Stimulated activated naive B cell treated with anti-CD40 and anti-IgM and Interleukin-4, amounts not matched to agents 10 μg/mL and 1 μg/mL and 100 μg/mL, for 72 hours (primary cell): ENCODE measurements at regions not wholly inside any gene's neighbourhood (a gene's known extent, or its start where the extent isn't known, plus 50 kb on each side); places are given as distances from the start of the nearest gene placed in this dataset.
A peak's percentile ranks its signal among the peaks of the same experiment; 100 is the strongest.

Source experiments
- ATAC-seq, 2 donors: fragments of 150-1000 bp; cut with Tn5 transposase; replicated peaks; 2 replicates each; pipeline ENCODE4 v1.10.0; 2021; ENCODE audit warnings: moderate library complexity in 1 of 2
- DNase-seq: peaks from one replicate; pipeline ENCODE4 v3.0.0; 2021
- H3K27ac Mint-ChIP-seq: one replicate; pipeline ENCODE4 v1.8.0; 2022; ENCODE audit warnings: mild to moderate bottlenecking, mixed read lengths
- H3K27me3 Mint-ChIP-seq, 2 donors: one replicate each; pipeline ENCODE4 v1.8.0; 2022; ENCODE audit warnings: mixed read lengths in 2 of 2
- H3K36me3 Mint-ChIP-seq, 2 donors: one replicate each; pipeline ENCODE4 v1.8.0; 2022; ENCODE audit warnings: mixed read lengths in 2 of 2, mild to moderate bottlenecking in 1 of 2
- H3K4me1 Mint-ChIP-seq, 2 donors: one replicate each; pipeline ENCODE4 v1.8.0; 2022; ENCODE audit warnings: mixed read lengths in 2 of 2, mild to moderate bottlenecking in 1 of 2
- H3K4me3 Mint-ChIP-seq, 2 donors: one replicate each; pipeline ENCODE4 v1.8.0; 2022; ENCODE audit warnings: mild to moderate bottlenecking in 2 of 2, mixed read lengths in 2 of 2, moderate library complexity in 1 of 2
- H3K9me3 Mint-ChIP-seq, 2 donors: one replicate each; pipeline ENCODE4 v1.8.0; 2022; ENCODE audit warnings: mixed read lengths in 2 of 2, mild to moderate bottlenecking in 1 of 2

DNA sequence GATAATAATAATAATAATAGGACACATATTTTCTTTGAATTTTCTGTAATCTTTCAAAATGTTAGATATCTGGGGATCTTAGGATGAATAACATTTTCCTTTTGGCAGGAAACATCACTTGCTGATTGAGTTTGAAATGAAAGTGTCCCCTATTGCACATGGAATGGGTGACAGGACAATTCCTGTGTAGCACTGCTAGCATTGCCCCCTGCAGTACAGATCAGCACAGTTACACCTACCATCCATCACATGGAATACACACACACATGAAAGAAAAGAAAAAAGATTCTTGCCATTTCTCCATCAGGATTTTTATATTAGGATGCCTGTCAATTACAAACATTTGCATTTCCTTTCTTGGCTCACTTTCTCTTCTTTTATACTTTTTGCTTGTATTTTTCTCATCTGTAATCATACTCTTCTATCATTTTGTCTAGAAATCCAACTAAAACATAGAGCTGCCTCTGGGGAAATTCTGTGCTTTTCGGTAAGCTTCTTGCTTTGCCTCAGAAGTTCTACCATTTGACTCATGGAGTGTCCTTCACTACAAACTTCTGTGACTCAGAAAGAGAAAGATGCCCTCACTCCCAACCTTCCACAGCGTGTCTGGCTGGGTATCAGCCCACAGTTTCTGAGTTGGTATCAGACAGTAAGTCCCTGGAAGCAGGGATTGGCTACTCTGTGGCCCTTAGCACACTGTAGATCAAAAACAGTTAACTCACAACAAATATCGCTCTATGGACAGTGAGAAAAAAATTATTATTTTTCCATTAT is 641.2 kb downstream of the PTPRC start:
- ATAC-seq = peak; percentile 44 to 91
- peaks cover 3 to 5% of the 10 kb centered on the region in 2 donors for H3K36me3 Mint-ChIP-seq
- H3K27me3 Mint-ChIP-seq = no peaks in the 10 kb centered on the region
- no peak overlapping the region for H3K4me3 Mint-ChIP-seq
- H3K27ac Mint-ChIP-seq = no peak overlapping the region
- peak; percentile 14 for DNase-seq
- peaks cover 4 to 6% of the 10 kb centered on the region in 2 donors for H3K9me3 Mint-ChIP-seq
- H3K4me1 Mint-ChIP-seq = peaks cover 15 to 19% of the 10 kb centered on the region in 2 donors

DNA sequence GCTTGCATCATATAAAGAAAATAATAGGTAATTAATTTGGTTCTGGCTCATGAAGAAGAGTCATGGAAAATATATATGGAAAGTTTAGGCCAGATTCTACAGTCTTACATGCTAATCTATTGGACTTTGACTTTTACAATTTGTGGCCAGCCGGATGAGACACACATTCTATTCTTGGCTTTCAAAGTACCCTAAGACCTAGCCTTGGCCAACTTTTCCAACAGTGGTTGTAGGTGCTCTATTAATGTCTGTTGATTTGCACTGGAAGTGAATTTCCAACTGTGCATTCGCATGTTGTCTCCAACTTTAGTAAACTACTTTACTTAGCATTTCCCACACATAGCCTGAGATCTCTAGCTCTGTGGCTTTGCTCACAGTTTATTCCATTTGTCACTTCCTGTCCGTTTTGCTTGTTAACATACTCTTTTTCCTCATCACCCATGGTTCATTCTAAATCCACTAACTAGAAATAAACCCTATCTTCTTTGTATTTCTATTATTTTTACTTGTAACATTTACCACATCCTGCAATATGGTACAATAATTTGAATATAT is 644.0 kb downstream of the PTPRC start:
- ATAC-seq (peak; percentile 33 to 68), DNase-seq (no peak)
- H3K27me3 Mint-ChIP-seq = no peaks in the 10 kb centered on the region
- H3K9me3 Mint-ChIP-seq = peaks cover 0 to 4% of the 10 kb centered on the region in 2 donors
- H3K27ac Mint-ChIP-seq = no peak overlapping the region
- peaks cover 12 to 23% of the 10 kb centered on the region in 2 donors for H3K4me1 Mint-ChIP-seq
- H3K4me3 Mint-ChIP-seq = no peak overlapping the region
- H3K36me3 Mint-ChIP-seq = no peaks in the 10 kb centered on the region

DNA sequence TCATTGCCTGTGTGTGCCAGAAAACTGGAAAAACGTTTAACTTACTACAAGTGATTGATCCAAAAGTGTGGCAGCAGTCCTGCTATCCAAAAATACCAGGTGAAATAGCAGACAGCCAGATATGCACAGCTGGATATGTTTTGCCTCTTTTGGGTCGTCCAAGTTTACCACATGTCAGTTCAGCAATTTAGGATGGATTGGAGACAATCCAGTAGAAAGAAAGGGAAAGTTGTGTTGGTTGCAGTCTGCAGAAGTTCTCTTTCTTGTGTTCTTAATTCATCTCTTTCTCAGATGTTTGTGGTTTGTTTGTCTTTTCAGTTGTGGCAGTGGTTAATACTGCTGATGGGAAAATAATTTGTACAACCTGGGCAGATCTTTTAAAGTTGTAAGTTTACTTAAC is 645.0 kb downstream of the PTPRC start:
- no peak for ATAC-seq
- Mint-ChIP-seq H3K27ac (peak overlapping the region; percentile 9), H3K4me3 (no peak overlapping the region), H3K9me3 (peaks cover 0 to 4% of the 10 kb centered on the region in 2 donors), H3K4me1 (peaks cover 12 to 23% of the 10 kb centered on the region in 2 donors), H3K27me3 (no peaks in the 10 kb centered on the region), H3K36me3 (no peaks in the 10 kb centered on the region)
- no peak for DNase-seq

DNA sequence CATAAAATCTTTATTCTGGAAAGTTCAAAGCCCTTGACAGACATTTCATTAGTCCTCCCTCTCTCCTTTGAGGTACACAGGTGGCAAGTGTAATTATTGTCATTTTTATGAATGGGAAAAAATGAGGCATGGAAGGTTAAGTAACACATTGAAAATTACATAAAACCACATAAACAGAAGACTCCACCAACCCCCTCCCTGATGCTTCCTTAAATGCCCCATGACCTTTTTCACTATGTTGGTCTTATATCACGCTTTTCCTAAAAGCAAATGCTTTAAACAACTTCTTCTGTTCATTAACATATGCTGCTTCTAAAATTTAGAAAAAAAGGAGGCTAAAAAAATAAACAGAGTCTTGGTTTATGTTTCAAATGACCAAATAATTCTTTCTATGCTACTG is 648.4 kb downstream of the PTPRC start:
- no peak for ATAC-seq

DNA sequence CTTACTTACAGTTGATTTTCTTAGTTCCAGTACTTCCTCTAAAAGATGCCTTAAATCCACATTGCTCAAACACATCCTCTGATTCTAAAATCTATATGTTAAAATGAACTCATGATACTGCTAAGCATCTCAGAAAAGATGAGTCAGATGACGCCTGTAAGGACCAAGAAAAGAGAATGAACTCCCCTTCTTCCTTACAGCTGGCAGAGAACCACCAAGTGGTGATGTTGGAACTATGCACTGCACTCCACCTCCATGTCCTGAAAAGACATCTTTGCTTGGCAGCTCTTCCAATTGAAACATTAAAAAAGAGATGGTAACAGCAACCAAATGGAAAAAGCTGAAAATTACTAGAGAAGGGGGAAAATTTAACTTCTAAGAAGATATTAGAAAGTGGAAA is 648.8 kb downstream of the PTPRC start:
- Mint-ChIP-seq H3K9me3 (peaks cover 0 to 4% of the 10 kb centered on the region in 2 donors), H3K4me3 (no peak overlapping the region), H3K27ac (no peak overlapping the region), H3K27me3 (no peaks in the 10 kb centered on the region), H3K4me1 (peaks cover 12 to 25% of the 10 kb centered on the region in 2 donors), H3K36me3 (no peaks in the 10 kb centered on the region)
- ATAC-seq (peak in 1 of 2 donors; percentile 45), DNase-seq (no peak)

More for the DNA sequence above, 648.4 kb downstream of the PTPRC start:
- Mint-ChIP-seq H3K27ac (no peak overlapping the region), H3K27me3 (no peaks in the 10 kb centered on the region), H3K4me1 (peaks cover 13 to 29% of the 10 kb centered on the region in 2 donors), H3K36me3 (no peaks in the 10 kb centered on the region), H3K9me3 (peaks cover 0 to 4% of the 10 kb centered on the region in 2 donors), H3K4me3 (no peak overlapping the region)
- no peak for DNase-seq

DNA sequence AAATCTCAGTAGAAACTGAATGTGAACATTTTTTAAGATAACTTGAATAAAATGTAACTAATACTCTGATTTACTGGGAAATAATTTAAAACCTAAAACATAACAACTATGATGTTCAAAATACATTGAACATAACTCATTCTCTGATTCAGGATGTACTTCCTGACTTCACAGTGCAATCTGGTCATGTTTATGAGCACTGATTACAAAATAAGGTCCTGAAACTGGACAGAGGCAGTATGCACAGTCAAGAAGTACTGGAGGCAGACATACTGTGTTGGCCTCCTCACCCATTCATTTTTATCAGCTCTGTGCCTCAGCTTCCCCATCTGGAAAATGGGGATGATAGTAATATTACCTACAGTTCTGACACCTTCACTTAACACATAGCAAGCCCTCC is 651.3 kb downstream of the PTPRC start:
- Mint-ChIP-seq H3K4me1 (peaks cover 8 to 11% of the 10 kb centered on the region in 2 donors), H3K4me3 (no peak overlapping the region), H3K36me3 (no peaks in the 10 kb centered on the region), H3K27me3 (no peaks in the 10 kb centered on the region), H3K27ac (no peak overlapping the region), H3K9me3 (peaks cover 0 to 2% of the 10 kb centered on the region in 2 donors)
- ATAC-seq (peak in 1 of 2 donors; percentile 34), DNase-seq (no peak)

DNA sequence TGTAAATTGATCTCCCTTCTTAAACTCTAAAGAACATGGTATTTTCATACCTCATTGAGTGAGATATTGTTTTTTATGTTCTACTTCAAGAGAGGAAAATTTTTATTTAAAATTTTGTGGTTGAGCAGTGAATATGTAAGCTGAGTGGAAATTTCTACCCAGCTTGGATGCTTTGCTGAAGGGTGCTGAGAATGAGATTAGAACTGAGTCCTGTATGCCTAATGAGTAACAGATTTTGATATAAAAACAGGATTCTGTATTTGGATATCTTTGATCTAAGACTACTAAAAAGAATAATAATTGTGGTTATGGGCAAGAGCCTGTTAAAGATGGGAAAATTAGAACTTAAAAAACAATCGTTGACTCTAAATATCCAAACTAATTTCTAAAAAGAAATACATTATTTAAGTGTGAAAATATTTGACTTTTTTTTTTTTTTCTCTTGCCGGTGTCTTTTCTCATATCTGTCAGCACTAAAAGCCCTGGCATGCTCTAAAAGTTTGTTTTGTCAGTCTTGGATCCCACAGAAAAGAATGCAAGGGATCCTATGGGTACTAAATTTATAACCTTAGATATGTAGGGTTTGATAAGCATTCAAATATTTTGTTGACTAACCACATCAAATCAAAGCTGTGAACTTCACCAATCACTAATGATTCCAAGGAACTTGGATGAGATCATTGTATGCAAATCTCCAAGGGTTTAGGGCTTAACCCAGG is 652.3 kb downstream of the PTPRC start:
- H3K4me3 Mint-ChIP-seq = no peak overlapping the region
- H3K4me1 Mint-ChIP-seq = peaks cover 8 to 11% of the 10 kb centered on the region in 2 donors
- H3K27ac Mint-ChIP-seq = no peak overlapping the region
- ATAC-seq (no peak), DNase-seq (no peak)
- no peaks in the 10 kb centered on the region for H3K9me3 Mint-ChIP-seq
- no peaks in the 10 kb centered on the region for H3K36me3 Mint-ChIP-seq
- no peaks in the 10 kb centered on the region for H3K27me3 Mint-ChIP-seq

DNA sequence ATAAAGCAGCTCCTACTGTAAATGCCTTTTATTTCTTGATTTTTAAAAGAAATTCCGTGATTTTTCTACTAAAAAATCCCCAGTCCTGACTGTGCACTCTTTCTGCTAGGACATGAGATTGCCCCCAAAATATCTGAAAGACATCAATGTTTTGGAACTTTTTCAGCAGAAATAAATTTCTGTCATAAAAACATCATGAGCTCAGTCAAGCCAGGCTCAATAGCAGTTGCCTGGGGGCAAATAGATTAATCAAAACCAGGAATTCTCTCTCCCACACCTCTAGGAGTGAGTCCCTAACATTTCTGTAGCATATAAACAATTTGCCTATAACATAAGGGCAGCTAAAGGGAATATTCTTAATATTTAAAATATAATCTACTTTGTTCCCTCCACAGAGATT is 654.1 kb downstream of the PTPRC start:
- DNase-seq (no peak), ATAC-seq (no peak)
- Mint-ChIP-seq H3K36me3 (no peaks in the 10 kb centered on the region), H3K4me3 (no peak overlapping the region), H3K4me1 (peaks cover 6 to 8% of the 10 kb centered on the region in 2 donors), H3K27me3 (no peaks in the 10 kb centered on the region), H3K27ac (no peak overlapping the region), H3K9me3 (no peaks in the 10 kb centered on the region)

DNA sequence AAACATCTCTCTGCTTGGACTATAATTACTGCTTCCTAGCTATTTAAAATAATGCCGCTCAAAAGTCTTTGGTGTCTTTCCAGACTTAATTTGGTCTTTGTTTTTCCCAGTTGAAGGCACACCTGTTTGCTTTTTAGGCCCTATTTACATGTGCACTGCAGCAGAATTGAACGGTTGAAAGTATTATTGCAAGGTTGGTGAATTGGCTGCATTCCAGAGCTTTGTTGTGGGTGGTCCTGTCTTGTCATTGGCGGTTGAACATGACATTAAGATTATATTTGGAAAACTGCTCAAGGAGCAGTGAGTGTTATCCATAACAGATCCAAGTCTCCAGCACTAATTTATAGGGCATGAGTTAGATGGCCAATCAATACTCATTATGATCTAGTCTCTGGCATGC is 656.3 kb downstream of the PTPRC start:
- H3K27ac Mint-ChIP-seq = no peak overlapping the region
- no peaks in the 10 kb centered on the region for H3K27me3 Mint-ChIP-seq
- peaks cover 6 to 7% of the 10 kb centered on the region in 2 donors for H3K4me1 Mint-ChIP-seq
- ATAC-seq = no peak
- no peak overlapping the region for H3K4me3 Mint-ChIP-seq
- no peaks in the 10 kb centered on the region for H3K36me3 Mint-ChIP-seq
- no peak for DNase-seq
- H3K9me3 Mint-ChIP-seq = no peaks in the 10 kb centered on the region

DNA sequence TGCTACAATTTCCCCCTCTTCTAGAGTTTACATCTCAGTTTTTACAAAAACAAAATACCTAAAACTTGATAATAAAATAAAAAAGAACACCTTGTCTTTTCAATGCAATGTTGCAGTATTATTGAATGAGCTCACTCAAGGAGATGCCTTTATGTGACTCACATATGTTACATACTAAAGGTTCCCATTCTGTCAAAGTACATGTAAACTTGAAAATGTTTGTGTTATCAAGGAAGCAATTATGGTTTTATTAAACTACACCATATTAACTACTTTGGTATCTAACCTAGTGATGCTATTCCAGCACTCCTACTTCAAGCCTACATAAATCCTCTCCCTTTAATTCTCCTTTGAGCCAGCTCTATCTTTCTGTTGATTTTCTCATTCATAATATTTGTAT is 658.3 kb downstream of the PTPRC start:
- Mint-ChIP-seq H3K27ac (no peak overlapping the region), H3K4me1 (peaks cover 4 to 7% of the 10 kb centered on the region in 2 donors), H3K9me3 (no peaks in the 10 kb centered on the region), H3K27me3 (no peaks in the 10 kb centered on the region), H3K36me3 (no peaks in the 10 kb centered on the region), H3K4me3 (no peak overlapping the region)
- DNase-seq = no peak
- ATAC-seq = no peak

DNA sequence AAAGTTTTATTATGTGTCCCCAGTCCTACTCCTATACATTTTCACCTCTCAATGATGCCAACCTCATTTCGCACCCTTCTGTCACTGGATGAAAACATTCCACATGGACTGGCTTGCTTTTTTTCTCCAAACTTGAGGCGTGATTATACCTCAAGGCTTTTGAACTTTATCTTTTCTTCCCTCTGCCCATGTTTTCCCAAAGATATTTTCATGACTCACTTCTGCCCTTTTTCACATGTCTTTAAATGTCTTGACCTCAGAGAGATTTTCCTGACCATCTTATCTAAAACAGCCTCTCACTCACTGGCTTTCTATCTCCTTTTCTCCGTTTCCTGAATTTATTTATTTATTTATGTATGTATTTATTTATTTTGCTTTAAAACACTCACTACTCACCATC is 659.0 kb downstream of the PTPRC start:
- H3K27me3 Mint-ChIP-seq = no peaks in the 10 kb centered on the region
- peaks cover 7 to 14% of the 10 kb centered on the region in 2 donors for H3K4me1 Mint-ChIP-seq
- no peaks in the 10 kb centered on the region for H3K9me3 Mint-ChIP-seq
- no peak for DNase-seq
- H3K27ac Mint-ChIP-seq = no peak overlapping the region
- ATAC-seq = no peak
- no peaks in the 10 kb centered on the region for H3K36me3 Mint-ChIP-seq
- no peak overlapping the region for H3K4me3 Mint-ChIP-seq

DNA sequence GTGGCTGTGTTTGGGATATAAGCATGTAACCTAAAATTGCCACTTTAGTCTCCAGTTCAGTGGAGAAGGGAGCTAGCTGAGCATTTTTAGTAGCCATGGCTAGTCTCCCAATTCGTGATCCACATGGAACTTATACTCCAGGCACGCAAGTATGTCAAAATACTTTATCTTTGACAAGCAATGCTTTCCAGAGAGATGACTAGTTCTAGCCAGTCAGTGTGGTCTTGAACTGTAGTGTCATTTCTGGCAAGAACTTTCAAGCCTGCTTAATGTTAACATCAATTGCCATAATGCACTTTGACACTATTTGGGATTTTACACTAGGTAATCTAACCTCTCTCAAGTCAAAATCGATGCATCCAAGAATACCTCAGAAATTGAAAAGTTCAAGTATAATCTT is 660.0 kb downstream of the PTPRC start:
- Mint-ChIP-seq H3K9me3 (no peaks in the 10 kb centered on the region), H3K4me1 (peaks cover 9 to 14% of the 10 kb centered on the region in 2 donors), H3K36me3 (no peaks in the 10 kb centered on the region), H3K4me3 (no peak overlapping the region), H3K27me3 (no peaks in the 10 kb centered on the region), H3K27ac (no peak overlapping the region)
- ATAC-seq = no peak
- no peak for DNase-seq

DNA sequence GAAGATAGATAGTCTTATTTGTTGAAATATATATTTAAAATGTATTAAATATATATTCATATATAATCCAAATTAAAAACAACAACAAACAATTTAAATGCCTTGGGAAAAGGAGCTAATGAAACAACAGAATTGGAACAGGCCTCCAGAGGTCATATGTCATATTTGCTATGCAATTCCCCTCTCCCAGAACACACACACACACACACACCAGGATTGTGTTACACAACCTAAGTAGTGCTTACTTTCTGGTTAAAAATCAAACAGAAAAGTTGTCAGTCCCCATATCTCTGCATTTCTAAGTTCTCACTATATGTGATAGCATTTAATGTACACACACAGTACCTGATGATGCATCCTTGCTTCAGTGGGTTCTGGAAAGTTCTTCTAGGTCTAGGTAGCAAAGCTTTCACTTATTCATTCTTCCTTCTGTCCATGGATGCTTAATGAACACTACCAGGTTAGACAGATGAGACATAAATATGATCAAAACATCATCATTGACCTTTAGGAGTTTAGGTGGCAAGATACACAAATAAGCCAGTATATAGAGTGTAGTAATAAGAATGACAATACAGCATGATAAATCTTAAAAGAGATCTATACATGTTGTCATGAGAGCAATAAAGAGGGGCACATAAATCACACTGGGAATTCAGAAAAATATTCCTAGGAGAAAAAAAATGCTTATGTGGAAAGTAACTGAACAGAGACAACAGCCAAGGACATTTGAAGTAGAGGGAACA is 662.8 kb downstream of the PTPRC start:
- H3K27me3 Mint-ChIP-seq = no peaks in the 10 kb centered on the region
- no peak overlapping the region for H3K27ac Mint-ChIP-seq
- ATAC-seq (no peak), DNase-seq (no peak)
- H3K4me3 Mint-ChIP-seq = no peak overlapping the region
- H3K36me3 Mint-ChIP-seq = no peaks in the 10 kb centered on the region
- peaks cover 8 to 14% of the 10 kb centered on the region in 2 donors for H3K4me1 Mint-ChIP-seq
- H3K9me3 Mint-ChIP-seq = no peaks in the 10 kb centered on the region

DNA sequence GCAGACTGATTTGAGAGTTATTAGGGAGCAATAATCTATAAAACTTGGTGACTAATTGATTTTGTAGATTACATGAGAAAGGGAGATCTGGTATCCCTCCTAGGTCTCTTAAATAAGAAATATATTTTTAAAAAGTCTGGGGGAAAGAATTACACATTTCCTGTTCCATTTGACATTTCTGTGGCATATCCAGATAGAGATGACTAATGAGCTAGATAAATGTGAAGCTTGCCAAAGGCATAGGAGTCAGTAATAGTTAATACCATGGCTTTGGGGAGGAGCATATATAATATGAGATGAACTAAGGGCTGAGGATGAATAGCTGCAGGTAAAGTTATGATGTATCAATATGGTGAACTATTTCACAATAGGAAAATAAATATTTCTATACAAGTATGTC is 663.7 kb downstream of the PTPRC start:
- H3K27me3 Mint-ChIP-seq = no peaks in the 10 kb centered on the region
- no peak overlapping the region for H3K27ac Mint-ChIP-seq
- H3K36me3 Mint-ChIP-seq = no peaks in the 10 kb centered on the region
- peaks cover 8 to 14% of the 10 kb centered on the region in 2 donors for H3K4me1 Mint-ChIP-seq
- H3K4me3 Mint-ChIP-seq = no peak overlapping the region
- no peak for DNase-seq
- no peaks in the 10 kb centered on the region for H3K9me3 Mint-ChIP-seq
- ATAC-seq = peak in 1 of 2 donors; percentile 41
